ENCODE measurements at regions not wholly inside any gene's neighbourhood (a gene's known extent, or its start where the extent isn't known, plus 50 kb on each side); places are given as distances from the start of the nearest gene placed in this dataset.

- TF ChIP-seq POLR2A (IDR thresholded peaks at IDR 0.05) (no peak), CTCF (IDR thresholded peaks at IDR 0.05) (no peak)
Measured at GRCh38 chr21:19276665-19277064, 873.1 kb upstream of the TMPRSS15 start.
